CD4-positive, alpha-beta T cell treated with Interleukin-17A for 1 hour (primary cell): ENCODE measurements at regions not wholly inside any gene's neighbourhood (a gene's known extent, or its start where the extent isn't known, plus 50 kb on each side); places are given as distances from the start of the nearest gene placed in this dataset.
"Not testable (repeated sequence)": the region's sequence is repeated elsewhere in the genome, so short reads cannot be mapped to it uniquely, and the experiment has no call there.

Experiments
- DNase-seq: peaks from one replicate; pipeline ENCODE4 v3.0.0-alpha.2; 2020

DNA sequence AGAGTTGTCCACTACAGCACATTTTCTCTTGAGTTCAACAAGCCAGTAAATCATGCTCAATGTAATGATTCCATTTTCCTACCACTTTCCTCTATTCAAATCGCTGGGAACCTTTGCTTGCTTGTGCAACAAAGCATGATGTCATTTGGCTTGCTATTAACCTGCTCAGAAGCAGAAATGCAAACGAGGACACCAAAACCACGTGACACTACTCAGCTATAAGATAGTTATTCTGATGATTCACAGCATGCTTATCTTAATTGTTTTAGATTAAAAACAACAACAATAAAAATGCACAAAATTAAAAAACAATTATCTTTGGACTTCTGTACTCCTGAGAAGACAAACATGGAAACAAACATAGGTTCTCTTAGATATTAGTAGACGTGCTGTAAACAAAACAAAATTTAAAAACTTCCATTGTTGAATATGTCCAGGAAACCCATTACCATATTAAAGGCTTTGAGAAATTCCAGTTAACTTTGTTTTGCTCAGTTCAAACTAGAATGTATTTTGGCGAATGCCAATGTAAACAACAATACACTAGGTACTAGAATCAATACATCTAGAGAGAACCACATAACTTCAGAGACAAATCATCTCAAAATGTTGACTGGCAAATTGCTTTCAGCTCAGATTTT is 77.5 kb upstream of the KRAS start:
- no peak for DNase-seq

DNA sequence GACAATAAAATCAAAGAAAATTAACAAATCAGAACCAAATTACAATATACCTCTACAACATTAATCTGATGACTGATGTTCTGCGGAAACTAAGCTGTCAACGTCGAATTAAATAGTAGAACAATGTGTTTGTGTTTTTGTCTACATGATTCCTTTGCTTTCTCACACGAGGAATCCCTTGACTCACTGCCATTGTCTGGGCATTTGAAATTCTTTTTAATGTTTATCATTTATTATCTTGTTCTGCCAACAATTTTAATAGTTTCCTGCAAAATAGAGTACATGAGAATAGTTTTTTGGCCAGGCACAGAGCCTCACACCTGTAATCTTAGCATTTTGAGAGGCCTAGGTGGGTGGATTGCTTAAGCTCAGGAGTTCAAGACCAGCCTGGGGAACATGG is 76.6 kb upstream of the KRAS start:
- DNase-seq, result no peak

DNA sequence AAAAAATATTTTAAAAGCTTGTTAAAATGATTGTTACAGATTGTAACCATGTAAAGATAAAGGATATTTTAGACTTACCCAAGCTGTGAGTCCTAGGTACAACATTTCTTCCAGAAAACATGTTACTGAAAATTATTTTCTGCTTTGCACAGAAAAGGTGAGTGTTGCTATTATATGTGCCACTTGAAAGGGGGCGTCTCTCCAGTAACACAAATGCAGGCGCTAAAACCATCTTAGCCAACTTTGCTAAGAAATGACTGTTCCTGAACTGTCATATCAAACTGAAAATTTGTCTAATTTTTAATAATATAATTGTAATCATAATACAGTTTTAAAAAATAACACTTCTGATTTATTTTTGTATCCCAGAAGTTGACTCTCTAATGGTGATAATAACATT is 75.6 kb upstream of the KRAS start:
- no peak for DNase-seq

DNA sequence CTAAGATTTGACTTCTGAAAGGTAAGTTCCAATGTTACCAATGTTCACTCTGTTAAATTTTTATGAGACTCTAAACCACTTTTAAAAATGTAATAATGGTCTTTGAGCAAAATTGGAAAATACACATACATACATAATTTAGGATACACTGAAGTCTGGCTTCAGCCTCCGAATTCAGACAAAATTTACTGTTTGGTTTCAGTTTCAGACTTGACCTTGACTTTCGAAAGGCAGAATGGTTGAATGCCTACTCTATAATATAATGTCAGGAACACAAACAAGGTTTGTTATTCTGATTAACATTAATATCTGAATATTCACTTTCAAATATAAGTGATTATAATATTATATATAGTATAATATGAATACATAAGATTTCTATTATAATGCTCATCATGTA is 74.1 kb upstream of the KRAS start:
- DNase-seq, result no peak

DNA sequence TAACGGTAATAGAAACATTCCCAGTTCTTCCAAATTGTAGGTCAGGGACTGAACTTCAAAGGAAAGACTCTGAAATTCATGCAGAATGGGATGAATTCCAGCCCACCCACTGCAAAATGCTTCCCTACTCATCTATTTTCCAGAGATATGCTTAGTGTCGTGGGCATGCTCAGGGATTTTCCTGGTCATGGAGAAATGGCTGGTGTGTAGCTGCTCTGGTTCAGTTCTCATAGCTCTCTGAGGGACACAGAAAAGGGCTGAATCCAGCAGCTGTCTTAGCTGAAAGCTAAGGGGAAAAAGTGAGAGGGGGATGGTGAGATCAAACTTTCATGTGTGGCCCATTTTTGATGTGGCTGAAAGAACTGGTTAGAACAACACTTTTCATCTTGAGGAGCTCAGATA is 72.9 kb upstream of the KRAS start:
- peak; percentile 51 for DNase-seq

DNA sequence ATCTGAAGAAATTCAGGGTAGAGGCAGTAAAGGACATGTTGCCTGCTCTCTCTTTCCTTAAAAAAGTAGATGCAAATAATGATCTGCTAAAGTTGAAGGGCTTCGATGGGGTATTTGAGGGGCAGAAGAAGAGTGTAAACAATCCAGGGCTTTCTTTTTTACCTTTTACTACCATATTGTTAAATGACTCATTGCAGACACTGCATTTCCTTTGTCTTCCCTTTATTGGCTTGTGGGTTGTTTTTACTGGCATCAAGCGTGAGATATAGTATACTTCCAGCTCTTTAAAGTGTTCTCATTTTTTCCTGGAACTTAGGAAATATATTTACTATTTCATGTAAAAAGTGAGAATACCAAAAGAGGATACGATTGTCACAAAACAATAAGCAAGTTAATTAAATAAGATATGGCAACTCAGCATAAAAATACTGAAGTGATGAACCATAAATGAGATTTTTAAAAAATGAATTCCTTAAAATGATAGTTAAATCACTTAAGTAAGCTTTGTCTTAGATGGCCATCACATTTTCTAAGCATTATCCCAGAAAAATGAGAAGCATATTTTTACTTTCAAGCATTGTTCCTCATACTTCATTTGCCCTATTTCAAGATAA is 72.3 kb upstream of the KRAS start:
- peak; percentile 28 for DNase-seq

DNA sequence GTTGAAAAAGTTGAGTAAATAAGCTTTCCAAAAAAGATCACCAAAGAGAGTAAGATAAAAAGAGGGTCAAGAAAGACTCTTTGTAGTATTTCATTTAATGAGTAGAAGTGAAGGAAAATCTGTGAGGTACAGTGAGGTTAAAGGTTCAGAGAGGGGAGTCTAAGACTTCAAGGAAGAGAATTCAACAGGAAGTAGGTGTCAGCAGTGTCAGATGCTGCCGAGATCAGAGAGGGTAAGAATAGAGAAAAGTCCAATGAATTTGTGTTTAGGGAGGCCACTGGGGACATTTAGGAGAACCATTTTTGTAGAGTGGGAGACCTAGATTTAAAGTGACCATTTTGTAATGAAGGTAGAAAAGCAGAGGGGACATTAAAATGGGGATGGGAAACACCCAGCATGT is 71.6 kb upstream of the KRAS start:
- DNase-seq, result peak; percentile 44

DNA sequence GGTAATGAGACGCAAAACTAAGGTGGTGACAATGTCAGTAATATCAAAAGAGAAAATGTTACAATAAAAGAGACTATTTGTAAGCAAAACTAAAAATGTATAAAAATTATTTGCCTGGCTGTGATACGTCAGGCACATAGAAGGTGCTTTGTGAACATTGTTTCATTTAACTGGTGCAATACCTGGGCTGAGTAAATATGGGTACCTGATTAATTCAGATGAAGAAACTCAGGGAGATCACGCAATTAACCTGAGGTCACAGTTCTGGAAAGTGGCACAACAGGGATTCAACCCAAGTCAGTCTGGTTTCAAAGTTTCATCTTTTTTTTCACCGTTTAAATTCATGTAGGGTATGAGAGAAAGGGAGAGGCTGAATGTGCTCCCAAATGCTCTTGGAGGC is 71.0 kb upstream of the KRAS start:
- DNase-seq, result no peak

DNA sequence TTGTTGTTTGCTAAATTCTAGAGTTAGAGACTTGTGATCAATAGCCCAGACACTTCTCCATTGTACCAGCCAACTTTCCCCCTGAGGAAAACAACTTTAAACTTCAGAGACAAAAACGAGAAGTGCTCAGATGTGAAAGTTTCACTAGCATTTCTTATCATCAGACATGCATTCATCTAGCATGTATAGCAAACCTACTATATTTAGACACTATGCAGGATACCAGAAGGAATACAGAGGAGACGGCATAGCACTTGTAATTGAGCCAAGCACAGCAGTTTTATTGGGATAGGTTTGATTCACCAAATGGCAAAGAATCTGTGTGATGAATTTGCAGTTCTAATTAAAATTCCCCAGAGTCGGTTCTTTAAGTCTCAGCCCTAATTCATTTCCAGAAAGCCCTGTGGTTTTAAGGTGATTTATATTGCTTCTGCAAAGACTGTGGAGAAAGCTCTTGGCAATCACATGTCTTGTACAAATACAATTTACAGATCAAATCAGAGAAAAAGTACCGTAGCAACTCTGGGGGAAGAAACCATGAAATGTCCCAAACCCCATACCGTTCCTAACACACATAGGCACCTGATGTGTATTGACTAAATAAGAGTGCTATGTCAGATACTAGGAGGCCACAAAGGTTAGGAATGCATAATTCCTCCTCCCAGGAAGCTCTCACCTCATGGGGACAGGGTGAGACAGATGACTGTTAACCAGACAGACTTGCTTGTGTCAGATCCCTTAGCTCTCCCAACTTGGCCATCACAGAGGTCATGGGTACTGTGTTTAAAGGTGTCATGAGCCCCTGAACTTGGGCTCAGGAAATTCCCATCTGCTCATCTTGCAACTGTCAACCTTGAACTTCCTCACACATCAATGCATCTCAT is 69.6 kb upstream of the KRAS start:
- no peak for DNase-seq

DNA sequence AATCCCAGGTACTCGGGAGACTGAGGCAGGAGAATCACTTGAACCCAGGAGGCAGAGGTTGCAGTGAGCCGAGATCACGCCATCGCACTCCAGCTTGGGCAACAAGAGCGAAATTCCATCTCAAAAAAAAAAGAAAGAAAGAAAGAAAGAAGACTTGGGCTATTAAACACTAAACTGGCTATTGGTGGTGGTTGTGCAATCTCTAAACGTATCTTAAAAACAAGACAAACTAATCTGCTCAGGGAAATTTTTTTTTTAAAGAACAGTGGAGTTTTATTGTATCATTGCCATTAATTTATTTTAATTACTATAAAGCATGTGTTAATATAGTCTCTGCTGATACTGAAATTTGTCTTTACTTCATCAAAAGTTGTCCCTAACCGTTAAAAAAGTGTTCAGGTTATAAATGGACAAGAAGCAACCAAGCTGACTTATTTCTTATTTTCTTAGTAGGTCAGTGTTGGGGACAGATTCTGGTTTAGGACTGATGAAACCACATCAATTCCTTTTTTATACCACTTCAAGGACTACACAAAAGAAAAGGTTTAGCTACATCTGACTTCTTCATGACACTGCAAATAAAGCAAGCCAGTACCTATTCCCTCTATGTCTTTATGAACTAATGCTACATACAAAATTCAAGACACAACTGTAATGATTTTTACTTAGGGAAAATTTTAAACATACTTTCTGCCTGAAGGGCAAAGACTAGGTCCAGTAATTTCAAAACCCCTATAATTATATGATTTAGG is 68.7 kb upstream of the KRAS start:
- DNase-seq, result no peak

DNA sequence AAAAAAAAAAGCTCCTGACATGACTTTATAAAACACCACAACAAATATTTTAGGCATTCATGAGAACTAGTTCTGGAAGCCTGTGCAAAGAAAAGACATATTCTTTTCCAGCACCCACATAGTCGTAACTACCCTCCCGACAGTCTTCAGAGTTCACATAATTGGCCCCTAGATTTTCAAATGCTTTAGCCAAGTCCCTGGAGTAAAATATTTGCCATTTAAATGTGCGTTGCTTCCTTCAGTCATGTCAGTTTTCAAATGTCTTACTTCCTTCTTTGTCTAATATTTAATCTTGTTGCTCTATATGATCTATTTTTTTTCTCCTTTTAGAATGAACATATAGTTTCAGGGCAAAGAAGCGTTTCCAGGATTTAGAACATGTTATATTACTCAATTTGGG is 66.8 kb upstream of the KRAS start:
- no peak for DNase-seq

DNA sequence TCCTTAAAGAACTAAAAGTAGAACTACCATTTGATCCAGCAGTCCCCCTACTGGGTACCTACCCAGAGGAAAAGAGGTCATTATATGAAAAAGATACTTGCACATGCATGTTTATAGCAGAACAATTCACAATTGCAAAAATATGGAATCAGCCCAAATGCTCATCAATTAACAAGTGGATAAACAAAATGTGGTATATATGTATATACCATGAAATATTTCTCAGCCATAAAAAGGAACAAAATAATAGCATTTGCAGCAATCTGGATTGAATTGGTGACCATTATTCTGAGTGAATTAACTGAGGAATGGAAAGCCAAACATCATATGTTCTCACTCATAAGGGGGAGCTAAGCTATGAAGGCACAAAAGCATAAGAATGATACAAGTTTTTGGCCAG is 64.7 kb upstream of the KRAS start:
- DNase-seq, result no peak

DNA sequence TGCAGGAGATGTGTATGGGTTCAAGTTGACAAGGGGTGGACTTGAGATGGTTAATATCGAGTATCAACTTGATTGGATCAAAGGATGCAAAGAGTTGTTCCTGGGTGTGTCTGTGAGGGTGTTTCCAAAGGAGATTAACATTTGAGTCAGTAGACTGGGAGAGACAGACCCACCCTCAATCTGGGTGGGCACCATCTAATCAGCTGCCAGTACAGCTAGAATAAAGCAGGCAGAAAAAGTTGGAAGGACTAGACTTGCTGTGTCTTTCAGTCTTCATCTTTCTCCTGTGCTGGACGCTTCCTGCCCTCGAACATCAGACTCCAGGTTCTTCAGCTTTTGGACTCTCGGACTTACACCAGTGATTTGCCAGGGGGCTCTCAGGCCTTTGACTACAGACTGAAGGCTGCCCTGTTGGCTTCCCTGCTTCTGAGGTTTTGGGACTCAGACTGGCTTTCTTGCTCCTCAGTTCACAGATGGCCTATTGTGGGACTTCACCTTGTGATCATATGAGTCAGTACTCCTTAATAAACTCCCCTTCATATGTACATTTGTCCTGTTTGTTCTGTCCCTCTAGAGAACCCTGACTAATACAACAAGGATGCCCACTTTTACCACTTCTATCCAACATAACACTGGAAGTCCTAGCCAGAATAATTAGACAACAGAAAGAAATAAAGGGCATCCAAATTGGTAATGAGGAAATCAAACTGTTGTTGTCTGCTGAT is 62.7 kb upstream of the KRAS start:
- DNase-seq, result not testable (repeated sequence)

DNA sequence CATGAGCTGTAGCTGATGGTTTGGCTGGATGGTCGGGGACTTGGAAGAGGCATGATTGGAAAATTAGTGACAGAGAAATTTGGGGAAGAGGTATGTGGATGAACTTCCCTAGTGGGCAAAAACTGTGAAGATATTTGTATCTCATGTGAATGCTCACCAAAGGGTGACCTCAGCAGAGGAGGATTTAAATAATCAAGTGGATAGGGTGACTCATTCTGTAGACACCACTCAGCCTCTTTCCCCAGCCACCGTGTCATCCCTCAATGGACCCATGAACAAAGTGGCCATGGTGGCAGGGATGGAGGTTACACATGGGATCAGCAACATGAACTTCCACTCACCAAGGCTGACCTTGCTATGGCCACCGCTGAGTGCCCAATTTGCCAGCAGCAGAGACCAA is 60.8 kb upstream of the KRAS start:
- DNase-seq, result no peak

DNA sequence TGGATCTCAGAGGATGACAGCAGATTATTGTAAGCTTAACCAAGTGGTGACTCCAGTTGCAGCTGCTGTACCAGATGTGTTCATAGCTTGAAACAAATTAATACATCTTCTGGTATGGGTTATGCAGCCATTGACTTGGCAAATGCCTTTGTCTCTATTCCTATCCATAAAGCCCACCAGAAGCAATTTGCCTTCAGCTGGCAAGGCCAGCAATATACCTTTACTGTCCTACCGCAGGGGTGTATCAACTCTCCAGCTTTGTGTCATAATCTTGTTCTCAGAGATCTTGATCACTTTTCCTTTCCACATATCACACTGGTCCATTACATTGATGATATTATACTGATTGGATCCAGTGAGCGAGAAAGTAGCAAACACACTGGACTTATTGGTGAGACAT is 59.3 kb upstream of the KRAS start:
- DNase-seq, result not testable (repeated sequence)

DNA sequence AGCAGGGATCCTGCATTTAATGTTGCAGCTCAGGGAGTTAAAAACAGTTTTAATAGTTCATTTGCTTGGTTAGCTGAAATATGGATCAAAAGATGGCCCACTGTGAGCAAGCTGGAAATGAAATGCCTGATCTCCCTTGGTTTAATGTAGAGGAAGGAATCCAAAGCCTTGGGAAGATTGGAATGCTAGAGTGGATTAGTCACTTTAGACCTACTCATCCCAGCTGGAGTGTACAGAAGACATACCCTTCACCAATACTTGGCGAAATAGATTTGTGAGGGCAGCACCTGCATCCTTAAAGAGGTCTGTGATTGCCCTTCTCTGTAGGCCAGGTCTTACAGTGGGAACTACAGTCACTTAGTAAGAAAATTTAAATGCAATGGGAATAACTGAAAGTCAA is 58.0 kb upstream of the KRAS start:
- DNase-seq, result no peak

DNA sequence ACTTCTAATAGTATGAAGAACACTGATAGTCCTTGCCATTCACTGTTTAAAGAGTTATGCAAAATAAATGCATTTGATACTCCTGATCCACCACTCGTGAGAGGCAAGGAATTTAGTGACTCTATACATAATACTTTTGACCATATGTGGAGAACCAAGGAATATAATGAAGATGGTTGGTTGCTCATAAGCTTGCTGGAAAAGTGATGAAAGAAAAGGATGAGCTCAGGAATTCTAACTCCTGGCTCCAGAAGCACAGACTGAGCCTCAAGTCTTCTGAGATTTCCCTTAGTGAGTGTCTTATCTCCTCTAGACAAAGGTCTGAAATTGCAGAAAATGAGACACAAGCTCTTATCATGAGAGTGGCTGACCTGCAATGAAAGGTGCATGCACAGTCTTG is 57.1 kb upstream of the KRAS start:
- DNase-seq, result no peak

DNA sequence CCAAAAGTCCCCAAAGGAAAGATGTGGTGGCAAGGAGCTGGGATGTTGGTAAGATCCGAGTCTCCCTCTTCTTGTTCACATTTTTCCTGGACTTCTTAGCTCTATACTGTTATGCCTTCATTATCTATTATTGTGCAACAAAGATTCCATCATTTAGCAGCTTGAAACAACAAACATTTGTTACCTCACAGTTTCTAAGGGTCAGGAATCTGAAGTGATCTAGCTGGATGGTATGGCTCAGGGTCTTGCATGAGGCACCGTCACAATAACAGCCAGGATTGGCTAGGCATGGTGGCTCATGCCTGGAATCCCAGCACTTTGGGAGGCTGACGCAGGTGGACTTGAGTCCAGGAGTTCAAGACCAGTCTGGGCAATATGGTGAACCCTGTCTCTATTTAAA is 51.1 kb upstream of the KRAS start:
- no peak for DNase-seq
